Activated naive CD4-positive, alpha-beta T cell treated with anti-CD3 and anti-CD28 coated beads, Interleukin-2, amount 10 ng/mL, durations not matched to agents 7 days and 5 days (primary cell): ENCODE measurements at regions not wholly inside any gene's neighbourhood (a gene's known extent, or its start where the extent isn't known, plus 50 kb on each side); places are given as distances from the start of the nearest gene placed in this dataset.
A peak's percentile ranks its signal among the peaks of the same experiment; 100 is the strongest.

Experiments used
- CTCF ChIA-PET: fragments of 350-600 bp; sonication (Branson Sonifier 250); formaldehyde crosslinking; loops from one replicate; lab custom pipeline; 2021; ENCODE audit warnings: antibody characterized with exemption; lab: Charles Lee
- DNase-seq: peaks from one replicate; pipeline ENCODE4 v3.0.0-alpha.2; 2020
- H3K27ac Mint-ChIP-seq: one replicate; pipeline ENCODE4 v1.8.0; 2021; ENCODE audit warnings: mild to moderate bottlenecking, moderate library complexity, mixed read lengths
- H3K27me3 Mint-ChIP-seq: one replicate; pipeline ENCODE4 v1.8.0; 2021; ENCODE audit warnings: mild to moderate bottlenecking, mixed read lengths
- H3K36me3 Mint-ChIP-seq: one replicate; pipeline ENCODE4 v1.8.0; 2021; ENCODE audit warnings: mixed read lengths
- H3K4me1 Mint-ChIP-seq: one replicate; pipeline ENCODE4 v1.8.0; 2021; ENCODE audit warnings: mixed read lengths
- H3K4me3 Mint-ChIP-seq: one replicate; pipeline ENCODE4 v1.8.0; 2021; ENCODE audit warnings: mild to moderate bottlenecking, moderate library complexity, mixed read lengths
- H3K9me3 Mint-ChIP-seq: one replicate; pipeline ENCODE4 v1.8.0; 2021; ENCODE audit warnings: mixed read lengths

DNA sequence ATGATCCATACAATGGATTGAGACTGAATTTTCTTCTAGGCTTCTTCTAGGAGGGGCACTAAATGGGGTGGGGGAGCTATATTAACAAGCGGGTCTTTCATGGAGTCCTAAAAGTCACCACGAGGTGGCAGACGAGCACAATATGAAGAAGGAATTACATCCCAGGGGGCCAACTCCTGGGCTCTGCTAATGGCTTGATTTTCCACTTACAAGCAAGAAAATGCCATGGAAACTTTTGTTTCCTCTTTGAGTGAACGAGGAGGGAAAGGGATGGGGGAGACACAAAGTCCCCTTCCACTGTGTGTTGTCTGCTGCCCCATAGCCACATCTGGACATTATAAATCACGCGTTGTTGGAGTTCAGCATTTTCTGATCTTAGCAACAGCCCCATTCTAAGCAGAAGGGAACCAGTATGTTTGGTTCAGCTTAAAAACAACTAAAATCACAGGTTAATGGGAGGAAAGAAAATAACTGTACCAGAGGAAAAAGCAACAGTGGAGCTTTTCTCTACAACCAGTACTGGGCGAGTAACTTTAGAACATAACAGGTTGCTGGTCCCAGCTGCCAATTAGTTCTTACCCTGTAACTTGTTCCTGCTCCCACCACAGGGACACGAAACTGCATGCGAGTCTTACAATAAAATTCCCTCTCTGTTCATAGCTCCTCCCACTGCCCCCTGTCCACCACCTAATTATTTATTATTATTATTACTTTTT, 285.0 kb upstream of the PARD3B start:
- H3K4me1 Mint-ChIP-seq, result no peaks in the 10 kb centered on the region

GRCh38 chr2:204260901-204261300, 284.4 kb upstream of the PARD3B start:
- Mint-ChIP-seq H3K9me3 (no peaks in the 10 kb centered on the region), H3K4me3 (no peak overlapping the region), H3K27me3 (peaks cover 38% of the 10 kb centered on the region), H3K4me1 (no peaks in the 10 kb centered on the region), H3K27ac (no peak overlapping the region), H3K36me3 (no peaks in the 10 kb centered on the region)
- CTCF ChIA-PET, result interaction anchor here (0.6 to 4.2 kb wide), 19 partner anchors 10 to 1624 kb away, joined by 3 to 31 read pairs (median 4); no protein-coding TSS in a partner anchor
- DNase-seq, result no peak

More for the DNA sequence above, 285.0 kb upstream of the PARD3B start:
- no peak overlapping the region for H3K27ac Mint-ChIP-seq
- peaks cover 41% of the 10 kb centered on the region for H3K27me3 Mint-ChIP-seq
- no peak overlapping the region for H3K4me3 Mint-ChIP-seq
- no peaks in the 10 kb centered on the region for H3K36me3 Mint-ChIP-seq
- CTCF ChIA-PET, result interaction anchor here (0.6 to 4.2 kb wide), 22 partner anchors 9 to 1625 kb away, joined by 3 to 31 read pairs (median 4); no protein-coding TSS in a partner anchor
- H3K9me3 Mint-ChIP-seq, result no peaks in the 10 kb centered on the region
- DNase-seq, result peak; percentile 68

- no peak overlapping the region for H3K27ac Mint-ChIP-seq
- DNase-seq, result no peak
- H3K36me3 Mint-ChIP-seq, result no peaks in the 10 kb centered on the region
- peaks cover 42% of the 10 kb centered on the region for H3K27me3 Mint-ChIP-seq
- CTCF ChIA-PET, result interaction anchor here (1.1 to 4.2 kb wide), 9 partner anchors 11 to 1623 kb away, joined by 3 to 31 read pairs (median 6); no protein-coding TSS in a partner anchor
- no peaks in the 10 kb centered on the region for H3K9me3 Mint-ChIP-seq
- H3K4me1 Mint-ChIP-seq, result no peaks in the 10 kb centered on the region
- H3K4me3 Mint-ChIP-seq, result no peak overlapping the region
Measured at GRCh38 chr2:204261846-204262245, 283.4 kb upstream of the PARD3B start.

GRCh38 chr2:204264085-204264553, 281.2 kb upstream of the PARD3B start:
- no peaks in the 10 kb centered on the region for H3K4me1 Mint-ChIP-seq
- CTCF ChIA-PET, result no interaction called here
- H3K36me3 Mint-ChIP-seq, result no peaks in the 10 kb centered on the region
- H3K9me3 Mint-ChIP-seq, result no peaks in the 10 kb centered on the region
- H3K4me3 Mint-ChIP-seq, result no peak overlapping the region
- no peak for DNase-seq
- peaks cover 44% of the 10 kb centered on the region for H3K27me3 Mint-ChIP-seq
- H3K27ac Mint-ChIP-seq, result no peak overlapping the region

GRCh38 chr2:204264621-204265140, 280.6 kb upstream of the PARD3B start:
- Mint-ChIP-seq H3K27ac (no peak overlapping the region), H3K27me3 (peaks cover 49% of the 10 kb centered on the region), H3K4me3 (no peak overlapping the region), H3K9me3 (no peaks in the 10 kb centered on the region), H3K36me3 (no peaks in the 10 kb centered on the region), H3K4me1 (no peaks in the 10 kb centered on the region)
- CTCF ChIA-PET, result no interaction called here
- no peak for DNase-seq

DNA sequence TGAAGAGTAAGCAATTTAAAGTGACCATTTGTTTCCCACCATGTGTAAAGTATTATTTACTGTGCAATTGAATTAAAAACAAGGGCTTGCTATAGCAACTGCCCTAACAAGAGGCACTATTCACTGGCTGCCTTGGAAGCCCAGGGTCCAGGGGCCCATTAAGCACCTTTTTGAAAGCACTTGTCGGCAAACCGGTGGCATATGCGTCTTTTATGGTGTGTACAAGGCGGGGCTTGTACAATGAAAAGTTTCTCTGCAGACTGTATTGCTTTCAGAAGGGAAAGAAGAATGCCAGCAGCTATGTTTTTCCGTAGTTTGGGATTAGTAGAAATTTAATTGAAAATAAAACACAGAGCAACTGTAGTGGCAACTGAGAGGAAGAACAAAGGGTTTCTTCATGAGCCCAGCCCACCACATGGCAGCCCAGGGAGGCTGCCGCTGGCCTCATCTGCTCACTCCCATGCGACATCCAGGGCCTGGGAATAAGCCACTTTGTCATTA, 279.5 kb upstream of the PARD3B start:
- Mint-ChIP-seq H3K4me1 (no peaks in the 10 kb centered on the region), H3K36me3 (no peaks in the 10 kb centered on the region), H3K9me3 (peaks cover 3% of the 10 kb centered on the region), H3K27ac (no peak overlapping the region), H3K27me3 (peaks cover 51% of the 10 kb centered on the region), H3K4me3 (no peak overlapping the region)
- DNase-seq, result no peak
- CTCF ChIA-PET, result no interaction called here

DNA sequence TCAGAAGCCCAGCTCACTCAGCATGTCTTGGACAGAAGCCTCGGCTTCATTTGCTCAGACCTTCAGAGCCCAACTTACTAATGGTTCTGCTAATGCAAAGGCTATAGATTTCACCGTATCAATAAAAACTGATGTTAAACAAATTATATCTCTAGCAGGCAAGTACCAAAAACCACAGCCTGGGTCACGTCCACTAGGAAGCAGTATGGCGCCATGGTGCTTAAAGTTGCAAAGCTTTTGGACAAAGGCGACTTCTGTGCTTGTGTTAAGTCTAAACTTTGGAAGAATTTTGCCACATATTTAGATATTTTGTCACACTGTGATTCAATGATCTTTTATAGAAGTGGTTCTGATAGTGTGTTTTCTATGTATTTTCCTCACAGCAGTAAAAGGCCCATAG, 276.8 kb upstream of the PARD3B start:
- Mint-ChIP-seq H3K4me3 (no peak overlapping the region), H3K27me3 (peaks cover 38% of the 10 kb centered on the region), H3K36me3 (no peaks in the 10 kb centered on the region), H3K9me3 (peaks cover 3% of the 10 kb centered on the region), H3K4me1 (no peaks in the 10 kb centered on the region), H3K27ac (no peak overlapping the region)
- CTCF ChIA-PET, result no interaction called here
- DNase-seq, result no peak

GRCh38 chr2:204268971-204269370, 276.3 kb upstream of the PARD3B start:
- Mint-ChIP-seq H3K4me3 (no peak overlapping the region), H3K4me1 (no peaks in the 10 kb centered on the region), H3K27ac (no peak overlapping the region), H3K27me3 (peaks cover 34% of the 10 kb centered on the region), H3K36me3 (no peaks in the 10 kb centered on the region), H3K9me3 (peaks cover 3% of the 10 kb centered on the region)
- DNase-seq, result no peak
- CTCF ChIA-PET, result no interaction called here

- no peaks in the 10 kb centered on the region for H3K4me1 Mint-ChIP-seq
- H3K9me3 Mint-ChIP-seq, result peaks cover 3% of the 10 kb centered on the region
- CTCF ChIA-PET, result no interaction called here
- no peaks in the 10 kb centered on the region for H3K36me3 Mint-ChIP-seq
- no peak overlapping the region for H3K27ac Mint-ChIP-seq
- no peak for DNase-seq
- H3K4me3 Mint-ChIP-seq, result no peak overlapping the region
- peaks cover 23% of the 10 kb centered on the region for H3K27me3 Mint-ChIP-seq
Measured at GRCh38 chr2:204272089-204272488, 273.2 kb upstream of the PARD3B start.

DNA sequence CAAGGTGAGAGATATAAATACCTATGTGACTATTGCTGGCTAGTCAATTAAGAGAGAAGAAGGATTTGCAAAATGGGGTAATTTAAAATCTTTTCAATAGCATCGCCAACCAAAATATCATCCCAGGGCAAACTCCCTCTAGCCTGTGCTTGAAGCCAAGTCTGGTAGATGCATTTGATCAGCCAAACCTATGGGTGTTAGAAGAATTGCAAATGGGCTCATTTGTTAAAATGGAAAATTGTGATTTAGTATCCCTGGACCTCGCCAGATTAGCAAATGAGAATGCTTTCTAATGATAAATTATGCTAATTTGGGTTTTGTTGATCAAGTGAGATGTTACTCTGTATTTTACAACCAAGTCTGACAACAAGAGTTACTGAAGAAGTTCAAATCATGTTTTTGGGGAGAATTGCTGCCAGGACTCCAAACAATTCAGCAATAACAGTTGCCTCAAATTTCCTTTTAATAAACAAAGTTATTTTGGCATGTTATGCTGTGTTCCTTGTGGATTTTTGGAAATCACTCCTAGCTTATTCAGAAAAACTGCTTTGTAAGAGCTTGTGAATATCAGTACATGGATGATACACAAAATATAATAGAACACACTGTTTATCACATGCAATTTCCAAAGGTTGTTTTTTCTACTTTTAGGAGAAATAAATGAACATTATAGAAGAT, 272.5 kb upstream of the PARD3B start:
- no peak overlapping the region for H3K4me3 Mint-ChIP-seq
- CTCF ChIA-PET, result interaction anchor here (1.1 kb wide), 1 partner anchor 15 kb away, joined by 4 read pairs; no protein-coding TSS in a partner anchor
- DNase-seq, result no peak
- no peaks in the 10 kb centered on the region for H3K36me3 Mint-ChIP-seq
- no peak overlapping the region for H3K27ac Mint-ChIP-seq
- peaks cover 23% of the 10 kb centered on the region for H3K27me3 Mint-ChIP-seq
- H3K9me3 Mint-ChIP-seq, result peaks cover 3% of the 10 kb centered on the region
- no peaks in the 10 kb centered on the region for H3K4me1 Mint-ChIP-seq

DNA sequence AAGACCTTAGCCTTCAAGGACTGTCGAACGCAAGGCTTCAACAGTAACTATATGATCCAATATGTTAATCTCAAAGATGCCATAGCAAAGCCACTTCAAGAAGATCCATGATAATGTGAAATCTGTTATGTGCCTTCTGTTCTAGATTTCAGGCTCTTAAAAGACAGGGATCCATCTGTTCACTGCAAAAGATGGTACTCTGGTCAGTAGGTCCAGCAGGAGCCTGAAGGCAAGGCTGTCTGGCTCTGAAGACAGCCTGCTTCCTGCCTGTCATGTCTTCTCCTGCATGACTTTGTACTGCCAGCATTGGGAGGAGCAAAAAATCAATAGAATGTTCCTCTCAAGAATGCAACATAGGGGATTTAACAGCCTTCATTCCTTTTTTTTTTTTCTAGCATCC, 270.8 kb upstream of the PARD3B start:
- peaks cover 15% of the 10 kb centered on the region for H3K27me3 Mint-ChIP-seq
- no peaks in the 10 kb centered on the region for H3K36me3 Mint-ChIP-seq
- no peak overlapping the region for H3K27ac Mint-ChIP-seq
- peaks cover 3% of the 10 kb centered on the region for H3K9me3 Mint-ChIP-seq
- DNase-seq, result no peak
- CTCF ChIA-PET, result no interaction called here
- H3K4me1 Mint-ChIP-seq, result no peaks in the 10 kb centered on the region
- H3K4me3 Mint-ChIP-seq, result no peak overlapping the region

DNA sequence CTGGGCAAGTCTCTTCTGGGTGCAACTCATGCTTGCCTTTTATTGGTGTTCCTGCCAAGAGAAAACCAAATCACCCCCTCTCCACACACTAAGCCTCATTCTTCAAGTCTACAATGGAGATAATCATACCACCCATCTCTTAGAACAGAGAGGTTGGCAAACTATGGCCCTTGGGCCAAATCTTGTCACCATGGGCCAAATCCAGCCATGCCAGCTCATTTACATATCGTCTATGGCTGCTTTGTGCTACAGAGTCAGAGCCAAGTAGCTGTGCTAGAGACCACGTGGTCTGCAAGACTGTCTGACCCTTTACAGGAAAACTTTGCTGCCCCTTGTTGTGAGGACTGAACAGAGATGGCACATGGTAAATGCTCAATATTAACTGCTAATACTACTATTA, 270.3 kb upstream of the PARD3B start:
- Mint-ChIP-seq H3K4me1 (no peaks in the 10 kb centered on the region), H3K27ac (no peak overlapping the region), H3K36me3 (no peaks in the 10 kb centered on the region), H3K27me3 (peaks cover 11% of the 10 kb centered on the region), H3K4me3 (no peak overlapping the region), H3K9me3 (peaks cover 3% of the 10 kb centered on the region)
- CTCF ChIA-PET, result no interaction called here
- DNase-seq, result no peak

GRCh38 chr2:204277226-204277625, 268.0 kb upstream of the PARD3B start:
- CTCF ChIA-PET, result no interaction called here
- Mint-ChIP-seq H3K27me3 (peaks cover 29% of the 10 kb centered on the region), H3K9me3 (no peaks in the 10 kb centered on the region), H3K4me3 (no peak overlapping the region), H3K36me3 (no peaks in the 10 kb centered on the region), H3K4me1 (no peaks in the 10 kb centered on the region), H3K27ac (no peak overlapping the region)
- DNase-seq, result no peak

- Mint-ChIP-seq H3K4me3 (no peak overlapping the region), H3K27me3 (peaks cover 34% of the 10 kb centered on the region), H3K9me3 (no peaks in the 10 kb centered on the region), H3K4me1 (no peaks in the 10 kb centered on the region), H3K27ac (no peak overlapping the region), H3K36me3 (no peaks in the 10 kb centered on the region)
- DNase-seq, result no peak
- CTCF ChIA-PET, result interaction anchor here (0.6 to 1.0 kb wide), 2 partner anchors 19 to 129 kb away, joined by 3 read pairs; no protein-coding TSS in a partner anchor
Measured at GRCh38 chr2:204278454-204278853, 266.8 kb upstream of the PARD3B start.
